GM12878 (cell line): ENCODE measurements at regions not wholly inside any gene's neighbourhood (a gene's known extent, or its start where the extent isn't known, plus 50 kb on each side); places are given as distances from the start of the nearest gene placed in this dataset.

Experiments
- ATAC-seq: fragments of 200-7000 bp; cut with Tn5 transposase; 3 replicates; pipeline ENCODE4 v1.9.1; 2020; ENCODE audit warnings: mild to moderate bottlenecking, moderate library complexity
- BruUV-seq: library from RNA; stranded (reverse); fragments of 400-500 nt; replicated peaks from 2 replicates; lab custom pipeline; 2021; lab: Mats Ljungman, UMichigan
- CTCF ChIA-PET: fragments of 300-600 bp; sonication (Branson Sonifier 250); formaldehyde crosslinking; extraction: SDS; loops from one replicate; lab custom pipeline; 2021; ENCODE audit warnings: inconsistent platforms; lab: Yijun Ruan, JAX
- POLR2A ChIA-PET: fragments of 350-600 bp; formaldehyde crosslinking; extraction: SDS; loops from one replicate; lab custom pipeline; 2021; ENCODE audit warnings: inconsistent platforms; lab: Charles Lee
- RAD21 ChIA-PET: fragments of 300-600 bp; sonication (Branson Sonifier 250); formaldehyde crosslinking; loops from one replicate; lab custom pipeline; 2023; ENCODE audit warnings: antibody characterized with exemption; ENCODE audit not compliant: unreplicated experiment; lab: Charles Lee
- SMC1A ChIA-PET: fragments of 300-600 bp; sonication (Branson Sonifier 250); formaldehyde crosslinking; loops from one replicate; lab custom pipeline; 2023; ENCODE audit not compliant: unreplicated experiment, uncharacterized antibody; lab: Charles Lee
- DNase-seq: peaks from one replicate; pipeline ENCODE4 v3.0.0-alpha.2; 2011; ENCODE audit warnings: low read depth, low spot score
- FAIRE-seq: peaks from 3 replicates; lab custom pipeline; 2011; peaks lifted over from hg19 to GRCh38; lab: Jason Lieb, UNC
- H2AFZ ChIP-seq: 2 replicates; pipeline ENCODE4 v1.6.0; 2011; ENCODE audit warnings: low read depth, low read length, control low read depth; ENCODE audit not compliant: control insufficient read depth
- H3K27ac ChIP-seq: 2 replicates; pipeline ENCODE4 v1.5.1; 2011; ENCODE audit warnings: control low read depth; ENCODE audit not compliant: control insufficient read depth, insufficient read depth
- H3K27me3 ChIP-seq, 2 experiments: replicated peaks in 1 of 2; 2 replicates each; pipeline versions ENCODE4 v1.6.0 to v1.6.1; 2011; ENCODE audit warnings: low read length in 1 of 2; ENCODE audit not compliant: control insufficient read depth in 2 of 2, insufficient read depth in 2 of 2
- H3K36me3 ChIP-seq, 2 experiments: 2 replicates each; pipeline ENCODE4 v1.5.1; 2011; ENCODE audit warnings: low read length in 1 of 2; ENCODE audit not compliant: control insufficient read depth in 2 of 2, insufficient read depth in 2 of 2
- H3K4me1 ChIP-seq: 2 replicates; pipeline ENCODE4 v1.6.1; 2011; ENCODE audit warnings: mild to moderate bottlenecking, low read length, moderate library complexity, mixed read lengths; ENCODE audit not compliant: control insufficient read depth, insufficient read depth
- H3K4me2 ChIP-seq: 2 replicates; pipeline ENCODE4 v1.6.0; 2011; ENCODE audit warnings: control low read depth; ENCODE audit not compliant: control insufficient read depth, insufficient read depth
- H3K4me3 ChIP-seq: fragments of 200-600 bp; sonication (generic); 2 replicates; pipeline ENCODE4 v1.5.1; 2016
- H3K79me2 ChIP-seq: 2 replicates; pipeline ENCODE4 v1.6.0; 2011; ENCODE audit warnings: low read length; ENCODE audit not compliant: control insufficient read depth, insufficient read depth
- H3K9ac ChIP-seq: 2 replicates; pipeline ENCODE4 v1.8.0; 2011; ENCODE audit warnings: low read length, control low read depth, mixed read lengths; ENCODE audit not compliant: control insufficient read depth, insufficient read depth
- H3K9me3 ChIP-seq: replicated peaks from 3 replicates; pipeline ENCODE4 v1.5.1; 2011; ENCODE audit warnings: mild to moderate bottlenecking, low read length; ENCODE audit not compliant: control insufficient read depth, insufficient read depth
- H4K20me1 ChIP-seq: 2 replicates; pipeline ENCODE4 v1.6.0; 2011; ENCODE audit not compliant: control insufficient read depth, insufficient read depth
- ATF7 ChIP-seq: fragments of 450-650 bp; IDR thresholded peaks from 2 replicates; pipeline ENCODE4 v1.6.1; 2016; ENCODE audit warnings: low read depth, mild to moderate bottlenecking
- BRCA1 ChIP-seq: IDR thresholded peaks from 2 replicates; pipeline ENCODE4 v1.6.1; 2011; ENCODE audit warnings: low read depth, low read length, improper control_type of control experiment
- CBX5 ChIP-seq: sonication (generic); IDR thresholded peaks from 2 replicates; pipeline ENCODE4 v1.6.1; 2016; ENCODE audit warnings: low read depth, moderate library complexity, mild to moderate bottlenecking, inconsistent platforms
- EP300 ChIP-seq, 2 experiments: fragments of 150-350 bp in 1 of 2; IDR thresholded peaks; 2 replicates each; pipeline ENCODE4 v1.6.1; 2011 to 2012; ENCODE audit warnings: low read depth in 2 of 2, low read length in 2 of 2, borderline replicate concordance in 1 of 2, improper control_type of control experiment in 1 of 2, inconsistent platforms in 1 of 2; ENCODE audit not compliant: control insufficient read depth in 1 of 2
- NRF1 ChIP-seq: conservative IDR thresholded peaks from 2 replicates; pipeline ENCODE4 v1.6.1; 2011; ENCODE audit warnings: mild to moderate bottlenecking, low read depth, low read length, improper control_type of control experiment
- RAD51 ChIP-seq: fragments of 450-650 bp; IDR thresholded peaks from 2 replicates; pipeline ENCODE4 v1.6.1; 2016; ENCODE audit warnings: moderate library complexity, mild to moderate bottlenecking, inconsistent platforms
- SMAD1 ChIP-seq: fragments of 450-650 bp; IDR thresholded peaks from 2 replicates; pipeline ENCODE4 v1.6.1; 2018; ENCODE audit warnings: mild to moderate bottlenecking, low read depth; ENCODE audit not compliant: partially characterized antibody
- SRF ChIP-seq, 2 experiments: IDR thresholded peaks; 2 replicates each; pipeline ENCODE4 v1.6.1; 2011; ENCODE audit warnings: low read depth in 2 of 2, low read length in 2 of 2, mild to moderate bottlenecking in 1 of 2, moderate library complexity in 1 of 2
- TARDBP ChIP-seq: IDR thresholded peaks from 2 replicates; pipeline ENCODE4 v1.6.1; 2016; ENCODE audit warnings: borderline replicate concordance
- TBL1XR1 ChIP-seq: IDR thresholded peaks from 2 replicates; pipeline ENCODE4 v1.6.1; 2012; ENCODE audit warnings: low read depth, low read length, improper control_type of control experiment
- YBX1 ChIP-seq: fragments of 450-650 bp; IDR thresholded peaks from 2 replicates; pipeline ENCODE4 v1.6.1; 2016; ENCODE audit warnings: antibody characterized with exemption
- ZSCAN29 ChIP-seq: fragments of 450-650 bp; IDR thresholded peaks from 2 replicates; pipeline ENCODE4 v1.6.1; 2017; ENCODE audit warnings: mild to moderate bottlenecking, moderate library complexity
- WGBS: methylation state at CpG from one replicate; pipeline ENCODE4 v1.1.6; 2016; ENCODE audit warnings: low lambda C conversion rate; ENCODE audit not compliant: insufficient replicate concordance, insufficient coverage; ENCODE audit errors: missing lambda C conversion rate; 5-methylcytosine and 5-hydroxymethylcytosine counted together
- in situ Hi-C: fragments of 300-500 bp; cut with MboI; formaldehyde crosslinking; loops from 9 replicates; pipeline ENCODE4 v1.14.3; 2018; ENCODE audit warnings: mixed read lengths
- intact Hi-C: fragments of 100-400 bp; cut with micrococcal nuclease; formaldehyde crosslinking; loops from one replicate; pipeline ENCODE4 v1.14.2; 2022; ENCODE audit not compliant: unreplicated experiment
- TF ChIP-seq, protein P1 (sequence below): IDR thresholded peaks from 2 replicates; pipeline ENCODE4 v1.6.1; 2011; ENCODE audit warnings: low read depth, low read length, improper control_type of control experiment, borderline replicate concordance
- TF ChIP-seq, protein P2 (sequence below): fragments of 450-650 bp; IDR thresholded peaks from 2 replicates; pipeline ENCODE4 v1.6.1; 2014; ENCODE audit warnings: mild to moderate bottlenecking
- TF ChIP-seq, protein P3 (sequence below): fragments of 450-650 bp; IDR thresholded peaks from 2 replicates; pipeline ENCODE4 v1.6.1; 2017; ENCODE audit warnings: low read depth, mild to moderate bottlenecking, moderate library complexity

DNA sequence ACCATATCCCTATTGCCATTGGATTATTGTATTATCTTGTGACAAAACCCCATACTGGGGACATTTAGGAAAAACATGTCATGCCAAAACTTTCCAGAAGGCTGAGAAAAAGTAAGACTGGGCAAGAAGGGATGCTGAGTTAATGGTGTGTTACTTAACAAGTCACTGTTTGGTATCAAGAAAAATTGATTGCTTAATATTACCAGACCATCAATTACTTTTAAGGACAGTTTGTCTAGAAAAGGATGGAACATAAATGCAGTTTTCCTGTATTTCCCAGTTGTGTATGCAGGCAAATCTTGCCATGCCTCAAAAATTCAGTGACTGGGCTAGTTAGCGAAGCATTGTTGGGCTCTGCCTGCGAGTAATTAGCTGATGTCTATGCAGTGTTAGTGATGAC lies 705.6 kb upstream of the MIR17HG start (continued):
- no peak for TF ChIP-seq RAD51
- TF ChIP-seq BRCA1: no peak
- TF ChIP-seq SMAD1: no peak
- TF ChIP-seq, protein P1, sequence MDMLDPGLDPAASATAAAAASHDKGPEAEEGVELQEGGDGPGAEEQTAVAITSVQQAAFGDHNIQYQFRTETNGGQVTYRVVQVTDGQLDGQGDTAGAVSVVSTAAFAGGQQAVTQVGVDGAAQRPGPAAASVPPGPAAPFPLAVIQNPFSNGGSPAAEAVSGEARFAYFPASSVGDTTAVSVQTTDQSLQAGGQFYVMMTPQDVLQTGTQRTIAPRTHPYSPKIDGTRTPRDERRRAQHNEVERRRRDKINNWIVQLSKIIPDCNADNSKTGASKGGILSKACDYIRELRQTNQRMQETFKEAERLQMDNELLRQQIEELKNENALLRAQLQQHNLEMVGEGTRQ: no peak
- no peak for TF ChIP-seq CBX5

DNA sequence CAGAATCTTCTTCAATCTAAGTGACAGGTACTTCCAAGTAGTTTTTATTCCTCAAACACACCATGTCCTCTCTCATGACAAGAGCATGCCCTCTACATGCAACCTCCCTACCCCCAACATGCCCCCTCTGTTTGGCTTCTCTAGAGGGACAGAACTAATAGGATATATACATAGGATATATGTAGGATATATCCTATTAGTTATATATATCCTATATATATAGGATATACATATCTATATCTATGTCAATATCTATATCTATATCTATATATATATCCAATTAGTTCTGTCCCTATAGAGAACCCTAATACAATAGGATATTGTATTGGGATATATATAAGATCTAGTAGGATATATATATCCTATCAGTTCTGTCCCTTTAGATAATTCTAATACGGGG lies 701.9 kb upstream of the MIR17HG start:
- ChIA-PET CTCF (no interaction called here), POLR2A (no interaction called here), RAD21 (no interaction called here), SMC1A (no interaction called here)
- ATAC-seq (no peak), FAIRE-seq (no peak), DNase-seq (no peak)
- WGBS: 61% methylated on average over 1 of the region's 1 CpG
- no TSS peak for BruUV-seq
- Histone ChIP-seq H3K27ac (no peak overlapping the region), H3K9me3 (no peaks in the 10 kb centered on the region), H3K4me1 (no peaks in the 10 kb centered on the region), H3K4me3 (no peak overlapping the region), H2AFZ (no peak overlapping the region), H3K27me3 (no peaks in the 10 kb centered on the region), H3K9ac (no peak overlapping the region), H4K20me1 (no peaks in the 10 kb centered on the region), H3K4me2 (no peak overlapping the region), H3K36me3 (no peaks in the 10 kb centered on the region), H3K79me2 (no peaks in the 10 kb centered on the region)
- in situ Hi-C loops: no loop called here
- intact Hi-C loops: no loop called here
- TF ChIP-seq TARDBP (no peak), SRF (IDR thresholded peaks at IDR 0.05; ENCODE audit: low read depth in 2 of 2, low read length in 2 of 2) (no peak), YBX1 (no peak), ZSCAN29 (no peak), SMAD1 (no peak), EP300 (IDR thresholded peaks at IDR 0.05; ENCODE audit: borderline replicate concordance in 1 of 2, control insufficient read depth in 1 of 2, low read depth in 2 of 2, low read length in 2 of 2) (no peak), NRF1 (no peak), ATF7 (no peak), TBL1XR1 (no peak)
- TF ChIP-seq, protein P2, sequence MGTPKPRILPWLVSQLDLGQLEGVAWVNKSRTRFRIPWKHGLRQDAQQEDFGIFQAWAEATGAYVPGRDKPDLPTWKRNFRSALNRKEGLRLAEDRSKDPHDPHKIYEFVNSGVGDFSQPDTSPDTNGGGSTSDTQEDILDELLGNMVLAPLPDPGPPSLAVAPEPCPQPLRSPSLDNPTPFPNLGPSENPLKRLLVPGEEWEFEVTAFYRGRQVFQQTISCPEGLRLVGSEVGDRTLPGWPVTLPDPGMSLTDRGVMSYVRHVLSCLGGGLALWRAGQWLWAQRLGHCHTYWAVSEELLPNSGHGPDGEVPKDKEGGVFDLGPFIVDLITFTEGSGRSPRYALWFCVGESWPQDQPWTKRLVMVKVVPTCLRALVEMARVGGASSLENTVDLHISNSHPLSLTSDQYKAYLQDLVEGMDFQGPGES: no peak
- TF ChIP-seq, protein P3, sequence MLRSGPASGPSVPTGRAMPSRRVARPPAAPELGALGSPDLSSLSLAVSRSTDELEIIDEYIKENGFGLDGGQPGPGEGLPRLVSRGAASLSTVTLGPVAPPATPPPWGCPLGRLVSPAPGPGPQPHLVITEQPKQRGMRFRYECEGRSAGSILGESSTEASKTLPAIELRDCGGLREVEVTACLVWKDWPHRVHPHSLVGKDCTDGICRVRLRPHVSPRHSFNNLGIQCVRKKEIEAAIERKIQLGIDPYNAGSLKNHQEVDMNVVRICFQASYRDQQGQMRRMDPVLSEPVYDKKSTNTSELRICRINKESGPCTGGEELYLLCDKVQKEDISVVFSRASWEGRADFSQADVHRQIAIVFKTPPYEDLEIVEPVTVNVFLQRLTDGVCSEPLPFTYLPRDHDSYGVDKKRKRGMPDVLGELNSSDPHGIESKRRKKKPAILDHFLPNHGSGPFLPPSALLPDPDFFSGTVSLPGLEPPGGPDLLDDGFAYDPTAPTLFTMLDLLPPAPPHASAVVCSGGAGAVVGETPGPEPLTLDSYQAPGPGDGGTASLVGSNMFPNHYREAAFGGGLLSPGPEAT: no peak
